ENCODE measurements at regions not wholly inside any gene's neighbourhood (a gene's known extent, or its start where the extent isn't known, plus 50 kb on each side); places are given as distances from the start of the nearest gene placed in this dataset.
A peak's percentile ranks its signal among the peaks of the same experiment; 100 is the strongest.

GRCh38 chr9:25990376-25990775, 312.1 kb upstream of the TUSC1 start:
- no peak for TF ChIP-seq CTCF (IDR thresholded peaks at IDR 0.05)
- Histone ChIP-seq H3K4me3 (no peak overlapping the region), H3K27me3 (no peaks in the 10 kb centered on the region), H3K27ac (no peak overlapping the region), H3K9me3 (peaks cover 0 to 22% (median 19%) of the 10 kb centered on the region in 3 donors), H3K4me1 (no peaks in the 10 kb centered on the region), H3K36me3 (no peaks in the 10 kb centered on the region)
- no peak for DNase-seq
- intact Hi-C loops (cut with DNase I; ENCODE audit: low total_unique reads): no loop called here

GRCh38 chr9:25975667-25976066, 297.4 kb upstream of the TUSC1 start:
- no peaks in the 10 kb centered on the region for H3K4me1 ChIP-seq
- H3K36me3 ChIP-seq: no peaks in the 10 kb centered on the region
- H3K9me3 ChIP-seq: peaks cover 0 to 12% (median 0%) of the 10 kb centered on the region in 3 donors
- H3K27me3 ChIP-seq: no peaks in the 10 kb centered on the region
- intact Hi-C loops (cut with DNase I; ENCODE audit: low total_unique reads): no loop called here
- H3K27ac ChIP-seq: no peak overlapping the region
- no peak for DNase-seq
- H3K4me3 ChIP-seq: no peak overlapping the region
- no peak for TF ChIP-seq CTCF (IDR thresholded peaks at IDR 0.05)

- H3K4me3 ChIP-seq: no peak overlapping the region
- H3K27ac ChIP-seq: no peak overlapping the region
- H3K9me3 ChIP-seq: peaks cover 0 to 9% (median 0%) of the 10 kb centered on the region in 3 donors
- intact Hi-C loops (cut with DNase I; ENCODE audit: low total_unique reads): loop anchor here (10.0 kb wide), 1 partner anchor 361 kb away; no protein-coding TSS in a partner anchor
- H3K27me3 ChIP-seq: no peaks in the 10 kb centered on the region
- no peaks in the 10 kb centered on the region for H3K4me1 ChIP-seq
- peak; percentile 38 for TF ChIP-seq CTCF (IDR thresholded peaks at IDR 0.05)
- H3K36me3 ChIP-seq: no peaks in the 10 kb centered on the region
- DNase-seq: no peak
Observed at GRCh38 chr9:25964239-25964638, 286.0 kb upstream of the TUSC1 start.

- Histone ChIP-seq H3K9me3 (peaks cover 0 to 9% (median 0%) of the 10 kb centered on the region in 3 donors), H3K27ac (no peak overlapping the region), H3K36me3 (no peaks in the 10 kb centered on the region), H3K27me3 (no peaks in the 10 kb centered on the region), H3K4me3 (no peak overlapping the region), H3K4me1 (no peaks in the 10 kb centered on the region)
- intact Hi-C loops (cut with DNase I; ENCODE audit: low total_unique reads): loop anchor here (10.0 kb wide), 1 partner anchor 365 kb away; no protein-coding TSS in a partner anchor
- no peak for DNase-seq
- TF ChIP-seq CTCF (IDR thresholded peaks at IDR 0.05): no peak
Observed at GRCh38 chr9:25960178-25960577, 281.9 kb upstream of the TUSC1 start.

GRCh38 chr9:25954209-25954608, 276.0 kb upstream of the TUSC1 start:
- H3K9me3 ChIP-seq: no peaks in the 10 kb centered on the region
- no peak overlapping the region for H3K4me3 ChIP-seq
- H3K27me3 ChIP-seq: no peaks in the 10 kb centered on the region
- H3K27ac ChIP-seq: no peak overlapping the region
- no peaks in the 10 kb centered on the region for H3K4me1 ChIP-seq
- intact Hi-C loops (cut with DNase I; ENCODE audit: low total_unique reads): no loop called here
- TF ChIP-seq CTCF (IDR thresholded peaks at IDR 0.05): no peak
- H3K36me3 ChIP-seq: no peaks in the 10 kb centered on the region
- no peak for DNase-seq

- Histone ChIP-seq H3K36me3 (no peaks in the 10 kb centered on the region), H3K4me3 (no peak overlapping the region), H3K9me3 (no peaks in the 10 kb centered on the region), H3K27ac (no peak overlapping the region), H3K27me3 (no peaks in the 10 kb centered on the region), H3K4me1 (no peaks in the 10 kb centered on the region)
- intact Hi-C loops (cut with DNase I; ENCODE audit: low total_unique reads): no loop called here
- DNase-seq: no peak
- no peak for TF ChIP-seq CTCF (IDR thresholded peaks at IDR 0.05)
Observed at GRCh38 chr9:25948182-25948581, 269.9 kb upstream of the TUSC1 start.
